ENCODE measurements at regions not wholly inside any gene's neighbourhood (a gene's known extent, or its start where the extent isn't known, plus 50 kb on each side); places are given as distances from the start of the nearest gene placed in this dataset.
"Not testable (repeated sequence)": the region's sequence is repeated elsewhere in the genome, so short reads cannot be mapped to it uniquely, and the experiment has no call there.

DNA sequence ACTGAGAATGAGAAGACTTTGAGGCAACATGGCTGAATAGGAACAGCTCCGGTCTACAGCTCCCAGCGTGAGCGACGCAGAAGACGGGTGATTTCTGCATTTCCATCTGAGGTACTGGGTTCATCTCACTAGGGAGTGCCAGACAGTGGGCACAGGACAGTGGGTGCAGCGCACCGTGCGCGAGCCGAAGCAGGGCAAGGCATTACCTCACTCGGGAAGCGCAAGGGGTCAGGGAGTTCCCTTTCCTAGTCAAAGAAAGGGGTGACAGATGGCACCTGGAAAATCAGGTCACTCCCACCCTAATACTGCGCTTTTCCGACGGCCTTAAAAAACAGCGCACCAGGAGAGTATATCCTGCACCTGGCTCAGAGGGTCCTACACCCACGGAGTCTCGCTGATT is 829.9 kb downstream of the GLUD2 start:
- not testable (repeated sequence) for DNase-seq

- no peak for DNase-seq
These were observed 839.1 kb downstream of the GLUD2 start for GRCh38 chrX:121886557-121886956.

DNA sequence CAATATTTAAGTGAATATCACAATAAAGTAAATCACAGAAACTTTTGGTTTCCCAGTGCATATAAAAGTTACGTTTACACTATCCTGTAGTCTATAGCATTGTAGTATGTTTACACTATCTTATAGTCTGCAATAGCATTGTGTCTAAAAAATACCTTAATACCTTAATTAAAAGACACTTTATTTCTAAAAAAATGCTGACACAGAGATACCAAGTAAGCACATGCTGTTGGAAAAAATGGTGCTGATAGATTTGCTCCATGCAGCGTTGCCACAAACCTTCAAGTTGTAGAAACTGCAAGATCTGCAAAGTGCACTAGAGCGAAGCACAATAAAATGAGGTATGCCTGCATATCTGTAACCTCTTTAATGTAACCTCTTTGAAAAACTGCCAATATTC is 847.3 kb downstream of the GLUD2 start:
- DNase-seq: no peak

DNA sequence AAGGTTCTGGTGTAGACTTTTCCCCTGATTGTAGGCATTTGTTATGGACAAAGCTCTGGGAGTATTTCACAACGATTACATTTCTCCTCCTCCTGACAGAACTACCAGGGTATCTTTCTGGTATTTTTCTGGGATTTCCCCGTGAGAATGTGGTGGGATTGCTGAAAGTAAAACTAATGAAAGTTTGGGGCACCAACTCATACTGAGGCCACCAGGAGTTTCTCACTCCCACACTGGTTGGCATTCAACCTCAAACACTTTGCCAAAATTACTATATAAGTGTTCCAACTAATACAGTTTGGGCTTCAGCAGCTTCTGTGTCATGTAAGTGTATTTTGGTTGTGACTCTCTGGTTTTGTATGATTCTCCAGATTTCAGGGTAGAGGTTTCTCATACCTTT is 855.1 kb downstream of the GLUD2 start:
- no peak for DNase-seq

DNA sequence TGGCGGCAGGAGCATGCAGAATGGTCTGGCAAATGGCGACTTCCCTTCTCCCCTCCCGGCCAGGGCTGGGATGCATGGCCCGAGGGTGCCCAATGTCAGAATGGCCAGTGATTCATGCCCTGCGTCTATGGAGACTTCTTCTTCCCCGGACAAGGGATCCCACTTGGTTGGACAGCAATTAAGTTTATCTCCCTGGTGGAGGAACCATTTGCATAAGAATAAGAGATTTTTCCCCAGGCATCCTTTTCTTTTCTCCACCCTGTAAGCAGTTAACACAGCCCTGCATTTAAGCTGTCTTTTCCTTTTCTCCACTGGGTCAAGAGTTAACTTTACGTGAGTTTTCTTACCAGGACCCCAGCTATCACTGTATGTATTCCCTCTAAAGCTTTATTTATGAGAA is 856.6 kb downstream of the GLUD2 start:
- no peak for DNase-seq

- no peak for DNase-seq
These were observed 873.8 kb downstream of the GLUD2 start for GRCh38 chrX:121921258-121921657.

DNA sequence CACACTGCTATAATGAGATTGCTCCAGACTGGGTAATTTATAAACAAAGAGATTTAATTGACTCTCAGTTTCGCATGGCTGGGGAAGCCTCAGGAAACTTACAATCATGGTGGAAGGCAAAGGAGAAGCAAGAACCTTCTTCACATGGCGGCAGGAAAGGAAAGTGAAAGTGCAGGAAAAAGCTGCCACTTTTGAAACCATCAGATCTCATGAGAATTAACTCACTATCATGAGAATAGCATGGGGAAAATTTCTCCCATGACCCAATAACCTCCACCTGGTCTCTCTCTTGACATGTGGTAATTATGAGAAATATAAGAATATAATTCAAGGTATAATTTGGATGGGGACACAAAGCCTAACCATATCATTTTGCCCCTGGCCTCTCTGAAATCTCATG is 884.2 kb downstream of the GLUD2 start:
- DNase-seq: no peak

GRCh38 chrX:121932688-121933087 is 885.3 kb downstream of the GLUD2 start:
- DNase-seq: no peak

DNA sequence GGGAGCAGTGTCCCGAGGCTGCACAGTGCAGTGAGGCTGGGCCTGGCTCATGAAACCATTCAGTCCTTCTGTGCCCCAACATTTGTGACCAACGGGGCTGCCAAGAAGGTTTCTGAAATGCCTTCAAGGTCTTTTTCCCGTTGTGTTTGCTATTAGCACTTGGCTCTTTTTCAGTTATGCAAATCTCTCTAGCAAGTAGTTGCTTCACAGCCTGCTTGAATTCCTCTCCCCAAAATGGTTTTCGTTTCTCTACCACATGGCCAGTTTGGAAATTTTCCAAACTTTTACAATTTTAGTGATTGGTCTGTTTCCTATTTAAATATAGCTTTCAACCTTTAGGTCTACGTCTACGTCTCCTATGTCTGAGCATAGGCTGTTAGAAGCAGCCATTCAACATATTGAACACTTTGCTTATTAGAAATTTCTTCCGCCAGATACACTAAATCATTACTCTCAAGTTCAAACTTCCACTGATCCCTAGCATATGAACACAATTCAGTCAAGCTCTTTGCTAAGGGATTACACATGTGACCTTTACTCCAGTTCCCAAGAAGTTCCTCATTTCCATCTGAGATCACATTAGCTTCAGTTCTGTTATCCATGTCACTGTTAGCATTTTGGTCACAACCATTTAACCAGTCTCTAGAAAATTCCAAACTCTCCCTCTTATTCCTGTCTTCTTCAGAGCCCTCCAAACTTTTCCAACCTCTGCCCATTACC is 901.8 kb downstream of the GLUD2 start:
- no peak for DNase-seq

DNA sequence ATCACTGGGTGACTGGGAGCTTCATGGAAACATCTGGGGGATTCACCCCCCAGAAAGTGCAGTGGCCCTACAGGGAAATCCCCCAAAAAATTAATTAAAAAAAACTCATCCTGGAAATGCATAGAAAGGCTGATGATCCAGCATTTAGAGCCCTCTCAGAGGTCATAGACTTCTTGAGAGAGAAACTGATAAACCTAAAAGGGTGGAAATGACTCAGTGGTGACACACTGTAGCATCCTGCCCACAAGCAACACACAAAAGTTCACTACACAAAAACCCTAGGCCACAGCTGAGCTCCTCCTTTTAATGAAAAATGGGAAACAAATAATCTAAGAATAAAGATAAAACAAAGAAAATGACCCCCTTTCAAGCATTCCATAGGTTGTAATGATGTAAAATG is 911.5 kb downstream of the GLUD2 start:
- no peak for DNase-seq

DNA sequence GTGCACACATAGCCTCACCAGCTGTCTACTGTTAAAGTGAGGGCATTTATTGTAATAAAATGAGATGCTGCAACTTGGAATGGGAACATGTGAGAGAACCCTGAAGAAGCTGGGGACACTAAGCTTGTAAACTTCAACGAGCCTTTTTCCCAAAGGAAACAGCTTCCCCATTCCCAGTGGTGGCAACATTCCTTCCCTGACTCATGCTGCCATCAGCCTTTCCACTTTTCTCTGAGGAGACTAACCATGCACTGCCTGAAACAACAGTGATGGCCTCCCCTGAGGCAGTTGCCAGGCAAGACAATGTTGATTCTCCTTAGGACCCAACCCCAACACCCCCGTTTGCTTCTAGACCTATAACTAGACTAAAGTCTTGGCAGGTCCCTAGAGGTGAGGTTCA is 928.3 kb downstream of the GLUD2 start:
- no peak for DNase-seq

DNA sequence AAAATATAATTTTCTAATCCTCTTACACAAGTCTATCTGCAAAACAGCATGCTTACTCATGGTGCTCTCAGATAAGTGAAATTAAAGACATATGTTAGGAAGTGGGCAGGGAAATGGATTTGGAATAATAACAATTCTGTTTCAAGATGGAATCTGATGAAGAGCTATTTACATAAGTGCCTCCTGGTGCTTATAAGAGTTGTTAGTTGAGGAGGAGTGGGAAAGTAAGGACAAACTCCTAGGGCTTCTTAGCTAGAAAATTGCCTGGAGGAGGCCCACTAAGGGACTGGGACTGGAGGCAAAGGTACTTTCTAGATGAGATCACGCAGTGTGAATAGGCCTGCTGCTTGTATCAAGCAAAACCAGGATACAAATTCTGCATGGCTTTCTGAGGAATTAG is 939.8 kb downstream of the GLUD2 start:
- no peak for DNase-seq

DNA sequence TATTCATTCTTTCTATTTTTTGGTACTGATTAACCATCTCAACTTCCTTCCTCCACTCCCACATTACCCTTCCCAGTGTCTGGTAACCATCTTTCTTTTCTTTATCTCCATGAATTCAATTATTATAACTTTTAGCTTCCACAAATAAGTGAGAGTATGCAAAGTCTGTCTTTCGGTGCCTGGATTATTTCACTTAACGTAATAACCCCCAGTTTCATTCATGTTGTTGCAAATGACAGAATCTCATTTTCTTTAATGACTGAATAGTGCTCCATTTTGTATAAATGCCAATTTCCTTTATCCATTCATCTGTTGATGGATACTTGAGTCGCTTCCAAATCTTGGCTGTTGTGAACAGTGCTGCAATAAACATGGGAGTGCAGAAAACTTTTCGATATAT is 940.4 kb downstream of the GLUD2 start:
- no peak for DNase-seq

GRCh38 chrX:122004127-122004526 is 956.7 kb downstream of the GLUD2 start:
- no peak for DNase-seq

GRCh38 chrX:122026665-122027064 is 979.3 kb downstream of the GLUD2 start:
- DNase-seq: no peak

GRCh38 chrX:122046226-122046625 is 998.8 kb downstream of the GLUD2 start:
- DNase-seq: no peak

DNA sequence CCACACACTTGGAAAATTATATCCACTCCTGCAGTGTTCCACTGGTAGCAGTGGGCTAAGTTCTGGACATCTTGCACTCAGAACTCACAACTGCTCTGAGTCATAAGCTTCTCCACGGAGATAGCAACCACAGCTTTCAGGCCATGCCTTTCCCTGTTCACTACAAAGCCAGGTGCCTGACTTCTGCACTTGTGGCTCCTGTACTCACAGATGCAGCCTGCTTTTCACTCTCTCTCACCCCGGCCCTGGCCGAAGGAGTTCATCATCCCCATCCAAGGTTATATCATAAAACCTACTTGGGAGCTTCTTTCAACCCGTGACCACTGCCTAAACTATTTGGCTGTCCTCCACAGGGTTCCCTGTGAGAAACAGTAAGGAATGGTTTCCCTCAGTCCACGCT is 999.4 kb downstream of the GLUD2 start:
- no peak for DNase-seq

GRCh38 chrX:122047261-122047660 is 999.9 kb downstream of the GLUD2 start:
- DNase-seq: no peak

- DNase-seq: no peak
These were observed 1008.0 kb downstream of the GLUD2 start for GRCh38 chrX:122055460-122055859.

- DNase-seq: no peak
These were observed 1008.7 kb downstream of the GLUD2 start for GRCh38 chrX:122055979-122056715.

- DNase-seq: no peak
These were observed 1028.8 kb downstream of the GLUD2 start for GRCh38 chrX:122076241-122076640.

DNA sequence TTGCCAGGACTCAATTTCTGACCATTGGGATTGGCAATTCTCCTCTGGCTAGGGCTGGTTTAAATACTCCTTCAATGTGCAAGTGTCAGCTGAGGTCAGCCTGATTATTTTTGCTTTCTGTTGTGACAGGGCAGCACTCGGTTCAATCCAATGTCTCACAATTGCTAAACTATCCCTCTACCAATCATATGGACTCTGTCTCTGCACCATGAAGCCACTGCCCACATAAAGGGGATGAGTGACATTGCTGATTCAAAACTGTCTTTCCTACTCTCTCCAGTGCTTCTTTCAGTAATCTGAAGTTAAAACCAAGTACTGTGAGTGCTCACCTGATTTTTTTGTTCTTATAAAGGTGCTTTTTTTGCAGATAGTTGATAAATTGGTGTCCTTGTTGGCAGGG is 1030.7 kb downstream of the GLUD2 start:
- DNase-seq: no peak

- no peak for DNase-seq
These were observed 1039.9 kb downstream of the GLUD2 start for GRCh38 chrX:122087341-122087740.

DNA sequence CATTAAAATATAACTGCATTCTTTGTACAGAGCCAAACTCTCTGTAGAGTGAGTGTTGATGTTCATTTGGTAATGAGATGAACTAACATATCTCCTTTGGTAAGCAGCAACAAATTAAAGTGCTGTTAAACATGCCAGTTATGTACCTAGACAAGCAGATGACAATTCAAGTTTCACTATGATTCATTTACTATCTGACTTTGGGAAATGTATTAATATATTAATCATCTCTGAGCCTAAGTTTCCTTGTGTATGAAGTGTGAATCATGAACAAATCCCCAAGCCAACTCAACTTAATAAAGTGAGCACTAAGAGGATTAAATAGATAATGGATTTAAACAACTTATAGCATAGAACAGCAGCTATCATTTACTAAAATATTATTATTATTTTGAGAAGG is 1044.2 kb downstream of the GLUD2 start:
- no peak for DNase-seq

DNA sequence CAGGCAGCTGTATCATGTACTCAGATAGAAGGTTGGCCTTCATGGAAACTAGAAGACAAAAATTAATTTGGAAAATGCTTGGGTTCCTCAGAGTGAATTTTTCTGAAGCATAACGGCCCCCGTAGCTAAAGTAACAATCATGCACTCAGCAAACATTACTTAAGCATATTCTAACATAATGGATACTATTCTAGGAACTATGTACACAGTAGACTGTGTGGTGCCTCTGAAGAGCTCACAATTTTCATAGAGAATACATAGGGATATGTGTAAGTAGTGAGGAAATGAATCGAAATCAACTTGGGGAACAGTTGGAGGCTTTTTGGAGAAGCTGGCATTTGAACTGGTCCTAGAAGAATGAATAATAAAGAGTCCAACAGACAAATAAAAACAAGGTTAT is 1045.0 kb downstream of the GLUD2 start:
- DNase-seq: no peak

Data from activated CD4-positive, alpha-beta T cell treated with anti-CD3 and anti-CD28 coated beads, Interleukin-2, amount 50 U/mL, for 4 hours (primary cell).